GM21526 (cell line): ENCODE measurements at regions not wholly inside any gene's neighbourhood (a gene's known extent, or its start where the extent isn't known, plus 50 kb on each side); places are given as distances from the start of the nearest gene placed in this dataset.
"Not testable (repeated sequence)": the region's sequence is repeated elsewhere in the genome, so short reads cannot be mapped to it uniquely, and the experiment has no call there.

Experiments used
- ATAC-seq: cut with Tn5 transposase; IDR thresholded peaks from one replicate; pipeline ENCODE4 v1.9.1; 2021; ENCODE audit warnings: moderate library complexity; ENCODE audit not compliant: unreplicated experiment, low FRiP score

GRCh38 chr4:160717848-160718247, 1446.0 kb downstream of the FSTL5 start:
- ATAC-seq, result no peak

- ATAC-seq, result no peak
Observed at GRCh38 chr4:160724063-160724462, 1439.7 kb downstream of the FSTL5 start.

DNA sequence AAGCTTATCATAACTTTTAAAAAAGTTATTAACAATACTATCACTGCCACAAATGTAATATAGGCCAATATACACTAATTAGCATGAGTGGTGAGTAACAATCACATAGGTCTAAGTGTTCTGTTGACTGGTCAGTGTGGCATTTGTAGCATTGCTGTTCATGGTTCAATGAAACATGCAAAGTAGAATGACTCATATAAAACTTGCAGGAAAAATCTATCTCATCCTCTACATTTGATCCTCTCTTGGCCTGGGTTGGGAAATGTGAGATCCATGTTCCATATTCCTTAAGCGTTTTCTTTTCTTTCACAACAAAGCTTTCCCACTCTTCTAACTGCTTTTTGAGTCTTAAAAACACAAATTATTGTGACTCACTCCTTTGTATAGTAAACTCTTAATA, 1418.7 kb downstream of the FSTL5 start:
- ATAC-seq, result no peak

DNA sequence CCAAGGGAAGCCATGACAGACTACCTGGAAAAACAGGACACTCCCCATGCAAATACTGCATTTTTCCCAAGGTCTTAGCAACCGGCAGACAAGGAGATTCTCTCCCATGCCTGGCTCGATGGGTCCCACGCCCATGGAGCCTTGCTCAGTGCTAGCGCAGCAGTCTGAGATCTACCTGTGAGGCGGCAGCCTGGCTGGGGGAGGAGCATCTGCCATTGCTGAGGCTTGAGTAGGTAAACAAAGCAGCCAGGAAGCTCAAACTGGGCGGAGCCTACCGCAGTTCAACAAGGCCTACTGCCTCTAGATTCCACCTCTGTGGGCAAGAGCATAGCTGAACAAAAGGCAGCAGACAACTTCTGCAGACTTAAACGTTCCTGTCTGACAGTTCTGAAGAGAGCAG, 1417.2 kb downstream of the FSTL5 start:
- not testable (repeated sequence) for ATAC-seq

- ATAC-seq, result no peak
Observed at GRCh38 chr4:160772668-160773067, 1391.1 kb downstream of the FSTL5 start.

DNA sequence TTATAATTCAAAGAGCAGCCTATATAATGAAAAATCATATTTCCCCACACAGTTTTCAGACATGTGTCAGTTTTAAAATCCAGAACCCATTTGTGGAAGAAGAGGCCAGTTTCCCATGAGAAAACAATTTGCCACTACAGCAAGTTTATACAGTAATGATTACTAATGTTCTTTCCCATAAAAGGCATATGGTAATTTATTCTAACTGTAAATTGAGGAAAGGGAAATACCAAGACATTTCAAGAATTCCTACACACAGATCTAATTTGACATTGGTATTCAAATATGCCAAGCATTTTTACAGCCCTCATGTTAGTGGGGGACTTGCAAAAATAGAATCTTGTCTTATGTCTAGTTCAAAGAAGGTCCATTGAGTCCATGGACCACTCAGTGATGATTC, 1368.6 kb downstream of the FSTL5 start:
- no peak for ATAC-seq

DNA sequence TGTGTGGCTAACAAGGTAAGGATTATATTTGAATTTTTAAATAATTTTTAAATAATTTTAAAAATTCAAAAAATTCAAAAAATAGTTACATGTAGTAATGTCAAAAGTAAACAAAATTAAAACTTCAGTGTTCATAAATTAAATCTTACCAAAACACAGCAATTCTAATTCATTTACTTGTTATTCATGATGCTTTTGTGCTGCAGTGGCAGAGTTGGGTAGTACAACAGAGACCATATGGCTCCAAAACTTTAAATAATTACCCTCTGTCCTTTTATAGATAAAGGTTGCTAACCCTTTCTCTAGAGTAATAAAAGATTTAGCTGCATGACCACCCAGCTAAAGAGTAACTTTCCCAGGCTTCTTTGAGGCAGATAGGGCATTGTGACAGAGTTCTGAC, 1355.6 kb downstream of the FSTL5 start:
- no peak for ATAC-seq

- ATAC-seq, result no peak
Observed at GRCh38 chr4:160809576-160809975, 1354.2 kb downstream of the FSTL5 start.

- no peak for ATAC-seq
Observed at GRCh38 chr4:160810424-160810823, 1353.4 kb downstream of the FSTL5 start.

DNA sequence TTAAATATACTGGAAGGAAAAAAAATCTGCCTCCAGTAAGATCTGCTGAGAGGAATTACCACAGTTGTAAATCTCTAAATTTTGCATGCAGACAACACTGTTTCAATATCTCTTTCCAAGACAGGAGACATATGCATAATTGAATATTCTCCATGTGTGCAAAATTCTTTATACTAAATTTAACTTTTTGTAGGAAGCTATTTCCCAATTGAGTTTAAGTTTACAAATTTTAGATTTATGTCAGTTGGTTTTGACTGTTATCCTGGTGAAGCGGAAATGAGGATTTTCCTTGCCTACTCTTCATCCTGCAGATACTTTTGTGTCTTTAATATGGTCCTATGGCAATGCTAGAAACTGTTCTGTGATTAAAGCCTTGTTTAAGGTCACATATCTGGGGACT, 1352.9 kb downstream of the FSTL5 start:
- ATAC-seq, result no peak

DNA sequence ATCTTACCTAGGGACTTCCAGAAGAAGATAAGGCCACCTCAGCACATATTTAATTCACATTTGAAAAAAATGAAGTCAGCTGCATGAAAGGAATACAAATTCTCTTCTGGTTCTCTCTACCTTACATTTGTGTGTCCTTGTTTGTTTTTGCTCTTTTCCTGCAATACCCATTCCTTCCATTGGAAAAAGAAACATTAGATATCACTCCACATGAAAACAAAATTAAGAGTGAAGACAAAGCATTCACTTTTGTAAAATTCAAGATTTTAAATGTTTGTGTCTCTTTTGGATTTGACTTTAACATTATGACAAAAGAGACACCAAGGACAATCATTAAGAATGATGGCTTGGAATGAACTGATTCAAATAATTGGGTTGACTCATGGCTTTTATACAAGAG, 1351.8 kb downstream of the FSTL5 start:
- no peak for ATAC-seq

DNA sequence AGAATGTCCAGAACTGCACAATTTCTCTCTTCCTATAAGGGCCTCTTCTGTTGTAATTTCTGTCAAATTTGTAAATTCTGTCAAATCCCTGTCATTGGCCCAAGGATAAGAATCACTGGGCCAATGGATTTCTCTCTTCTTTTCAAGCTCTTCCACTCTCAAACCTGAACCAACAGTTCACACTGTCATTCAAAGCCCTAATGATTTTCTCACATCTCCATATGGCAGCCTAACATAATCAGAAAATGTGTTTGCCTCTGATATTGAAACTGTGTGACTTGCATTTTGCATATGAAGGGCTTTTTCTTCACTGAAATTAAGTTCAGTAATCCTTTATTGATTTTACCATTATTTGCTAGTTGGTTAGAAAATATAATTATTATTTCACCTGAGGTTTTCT, 1349.1 kb downstream of the FSTL5 start:
- no peak for ATAC-seq

DNA sequence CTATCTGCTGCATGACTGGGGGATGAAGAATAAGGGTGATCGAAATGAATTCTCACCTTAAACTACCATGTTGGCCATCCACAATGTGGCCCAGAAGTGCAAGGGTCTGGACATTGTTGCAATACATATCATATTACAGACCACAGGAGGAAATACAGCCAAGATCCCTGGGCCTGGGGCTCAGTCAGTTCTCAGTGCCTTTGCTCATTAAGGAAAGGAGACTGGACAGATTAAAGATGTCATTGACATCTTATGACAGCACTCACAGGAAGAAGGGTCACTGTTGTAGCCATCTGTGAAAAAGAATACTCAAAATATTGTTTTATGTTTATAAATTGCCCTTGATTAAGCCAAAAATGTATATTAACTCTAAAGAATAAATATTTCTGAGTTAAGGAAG, 1345.2 kb downstream of the FSTL5 start:
- no peak for ATAC-seq

DNA sequence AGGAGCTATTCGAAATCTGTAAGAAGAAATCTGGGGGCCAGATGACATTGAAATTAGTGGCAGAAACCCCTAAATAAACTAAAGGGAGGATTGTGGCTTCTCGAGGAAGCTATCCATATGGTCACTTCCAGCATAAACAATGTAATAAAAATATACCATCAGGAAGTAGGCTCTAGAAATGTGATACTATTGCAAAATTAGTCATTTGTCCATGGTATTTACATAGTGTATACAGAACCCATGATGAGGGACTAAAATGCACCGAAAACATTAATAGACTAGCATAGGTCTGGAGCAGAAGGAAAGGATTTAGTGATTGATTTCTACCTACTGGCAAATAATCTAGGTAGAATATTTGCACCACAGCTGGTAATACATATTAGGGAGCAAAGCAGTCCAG, 1344.0 kb downstream of the FSTL5 start:
- ATAC-seq, result no peak

GRCh38 chr4:160824481-160824880, 1339.3 kb downstream of the FSTL5 start:
- no peak for ATAC-seq

GRCh38 chr4:160825644-160826338, 1338.0 kb downstream of the FSTL5 start:
- ATAC-seq, result no peak

DNA sequence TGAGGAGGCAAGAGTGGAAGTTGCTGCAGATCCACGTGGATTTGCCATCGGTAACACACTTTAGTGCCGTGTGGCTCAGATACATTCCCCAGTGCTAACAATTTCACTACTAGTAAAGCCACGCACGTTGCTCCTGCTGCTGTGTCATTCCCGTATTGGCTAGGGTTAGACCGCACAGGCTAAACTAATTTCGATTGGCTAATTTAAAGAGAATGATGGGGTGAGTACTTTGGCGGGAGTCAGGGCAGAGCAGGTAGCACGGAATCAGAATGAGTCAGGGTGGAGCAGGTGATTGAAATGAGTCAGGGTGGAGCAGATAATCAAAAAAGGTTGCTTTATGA, 1337.5 kb downstream of the FSTL5 start:
- no peak for ATAC-seq

- ATAC-seq, result no peak
Observed at GRCh38 chr4:160831165-160831922, 1332.5 kb downstream of the FSTL5 start.

GRCh38 chr4:160835789-160836188, 1328.0 kb downstream of the FSTL5 start:
- no peak for ATAC-seq

DNA sequence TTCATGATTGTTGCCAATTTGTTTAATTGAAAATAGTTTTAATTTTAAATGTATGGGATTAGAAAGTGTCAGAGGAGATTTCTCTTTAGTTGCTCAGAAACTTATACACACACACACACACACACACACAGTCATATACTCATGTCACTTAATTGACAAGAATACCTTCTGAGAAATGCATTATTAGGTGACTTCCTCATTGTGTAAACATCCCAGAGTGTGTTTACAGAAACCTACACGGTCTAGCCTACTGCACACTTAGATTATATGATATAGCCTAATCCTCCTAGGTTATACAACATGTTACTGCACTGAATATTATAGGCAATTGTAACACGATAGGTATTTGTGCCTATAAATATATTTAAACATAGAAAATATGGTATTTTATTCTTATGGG, 1327.4 kb downstream of the FSTL5 start:
- no peak for ATAC-seq

- no peak for ATAC-seq
Observed at GRCh38 chr4:160846121-160846520, 1317.7 kb downstream of the FSTL5 start.

- no peak for ATAC-seq
Observed at GRCh38 chr4:160847228-160847627, 1316.6 kb downstream of the FSTL5 start.
